ENCODE measurements at regions not wholly inside any gene's neighbourhood (a gene's known extent, or its start where the extent isn't known, plus 50 kb on each side); places are given as distances from the start of the nearest gene placed in this dataset.

- TF ChIP-seq CTCF (IDR thresholded peaks at IDR 0.05) (no peak), POLR2A (IDR thresholded peaks at IDR 0.05) (no peak)
Observed at GRCh38 chr6:145254649-145255401, 480.5 kb downstream of the EPM2A start.

Data from upper lobe of left lung (tissue), 4 donors.